Upper lobe of left lung (tissue), 6 donors: ENCODE measurements at regions not wholly inside any gene's neighbourhood (a gene's known extent, or its start where the extent isn't known, plus 50 kb on each side); places are given as distances from the start of the nearest gene placed in this dataset.

Source experiments
- ATAC-seq, 2 donors: fragments of 200-7000 bp; cut with Tn5 transposase; one replicate each; pipeline ENCODE4 v1.9.1; 2022; ENCODE audit warnings: mild to moderate bottlenecking in 2 of 2, moderate library complexity in 2 of 2; ENCODE audit not compliant: low FRiP score in 2 of 2
- DNase-seq, 2 donors: peaks; one replicate each; pipeline ENCODE4 v3.0.0-alpha.2; 2019 to 2020
- H3K27ac ChIP-seq, 4 donors: fragments of 200-600 bp; sonication (generic); one replicate each; pipeline ENCODE4 v1.5.1; 2016 to 2019
- H3K27me3 ChIP-seq, 4 donors: fragments of 200-600 bp; sonication (generic); one replicate each; pipeline ENCODE4 v1.5.1; 2017 to 2019
- H3K36me3 ChIP-seq, 4 donors: fragments of 200-600 bp; sonication (generic); one replicate each; pipeline ENCODE4 v1.5.1; 2016 to 2019
- H3K4me1 ChIP-seq, 4 donors: fragments of 200-600 bp; sonication (generic); one replicate each; pipeline ENCODE4 v1.5.1; 2018 to 2019
- H3K4me3 ChIP-seq, 4 donors: fragments of 200-600 bp; sonication (generic); one replicate each; pipeline ENCODE4 v1.5.1; 2017 to 2019; ENCODE audit warnings: mild to moderate bottlenecking in 2 of 4, moderate library complexity in 1 of 4
- H3K9me3 ChIP-seq, 4 donors: fragments of 200-600 bp; sonication (generic); one replicate each; pipeline ENCODE4 v1.5.1; 2018 to 2019
- EP300 ChIP-seq, 4 donors: sonication (generic); formaldehyde crosslinking; IDR thresholded peaks; one replicate each; pipeline ENCODE4 v1.5.1; 2017; ENCODE audit warnings: antibody characterized with exemption in 4 of 4, control low read depth in 2 of 4
- POLR2A ChIP-seq, 4 donors: fragments of 450-650 bp; IDR thresholded peaks; one replicate each; pipeline ENCODE4 v1.5.1; 2016 to 2017; ENCODE audit warnings: antibody characterized with exemption in 4 of 4, mild to moderate bottlenecking in 2 of 4
- POLR2AphosphoS5 ChIP-seq, 2 donors: sonication (generic); formaldehyde crosslinking; IDR thresholded peaks; one replicate each; pipeline ENCODE4 v1.5.1; 2017; ENCODE audit warnings: antibody characterized with exemption in 2 of 2
- WGBS, 2 donors: methylation state at CpG; one replicate each; pipeline ENCODE4 v1.1.5; 2017 to 2018; 5-methylcytosine and 5-hydroxymethylcytosine counted together
- TF ChIP-seq, protein P1 (sequence below), 6 experiments: fragments of 450-650 bp in 4 of 6; fragments of 200-600 bp in 2 of 6; sonication (generic) in 2 of 6; IDR thresholded peaks; one replicate each; pipeline ENCODE4 v1.5.1; 2016 to 2019; ENCODE audit warnings: antibody characterized with exemption in 6 of 6
- donor health status: DM: no; HTN: no; CAD: no; lungs with moderate emphysema.
- donor health status: DM: no; HTN: yes; CAD: no; lungs with severe emphysema.

DNA sequence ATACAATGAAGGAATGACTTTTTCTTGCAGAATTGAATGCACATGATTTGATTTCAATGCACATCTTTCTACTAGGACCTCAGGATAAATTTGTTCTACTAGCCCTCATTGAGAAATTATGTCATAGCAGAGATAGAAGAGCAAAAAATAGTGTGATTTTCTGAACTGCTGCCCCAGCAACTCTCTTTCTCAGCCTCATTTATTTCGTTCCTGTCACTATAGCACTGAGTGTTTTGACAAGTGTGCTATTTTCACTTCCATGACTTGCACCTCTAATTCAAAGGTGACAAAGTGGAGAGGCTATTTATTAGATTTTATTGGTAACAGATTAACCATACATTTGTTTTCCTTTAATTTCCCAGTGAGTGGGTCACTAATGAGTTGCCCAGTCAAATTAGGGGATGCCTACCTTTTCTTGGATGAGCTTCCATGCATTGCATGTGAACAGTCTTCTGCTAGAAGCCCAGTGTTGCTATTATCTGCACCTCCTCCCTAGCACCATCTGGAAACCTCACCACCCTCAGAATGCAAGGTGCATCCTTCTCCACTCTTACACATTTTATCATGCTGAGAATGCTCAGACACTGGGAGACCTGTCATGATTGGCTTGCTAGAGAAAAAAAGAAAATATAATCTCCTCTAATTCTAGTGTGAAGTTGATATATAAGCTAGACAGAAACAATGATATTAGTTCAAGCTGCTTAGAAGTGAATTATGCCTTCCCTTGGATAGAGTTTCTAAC is 119.6 kb upstream of the CTTNBP2 start:
- TF ChIP-seq EP300 (IDR thresholded peaks at IDR 0.05) = no peak
- TF ChIP-seq, protein P1, sequence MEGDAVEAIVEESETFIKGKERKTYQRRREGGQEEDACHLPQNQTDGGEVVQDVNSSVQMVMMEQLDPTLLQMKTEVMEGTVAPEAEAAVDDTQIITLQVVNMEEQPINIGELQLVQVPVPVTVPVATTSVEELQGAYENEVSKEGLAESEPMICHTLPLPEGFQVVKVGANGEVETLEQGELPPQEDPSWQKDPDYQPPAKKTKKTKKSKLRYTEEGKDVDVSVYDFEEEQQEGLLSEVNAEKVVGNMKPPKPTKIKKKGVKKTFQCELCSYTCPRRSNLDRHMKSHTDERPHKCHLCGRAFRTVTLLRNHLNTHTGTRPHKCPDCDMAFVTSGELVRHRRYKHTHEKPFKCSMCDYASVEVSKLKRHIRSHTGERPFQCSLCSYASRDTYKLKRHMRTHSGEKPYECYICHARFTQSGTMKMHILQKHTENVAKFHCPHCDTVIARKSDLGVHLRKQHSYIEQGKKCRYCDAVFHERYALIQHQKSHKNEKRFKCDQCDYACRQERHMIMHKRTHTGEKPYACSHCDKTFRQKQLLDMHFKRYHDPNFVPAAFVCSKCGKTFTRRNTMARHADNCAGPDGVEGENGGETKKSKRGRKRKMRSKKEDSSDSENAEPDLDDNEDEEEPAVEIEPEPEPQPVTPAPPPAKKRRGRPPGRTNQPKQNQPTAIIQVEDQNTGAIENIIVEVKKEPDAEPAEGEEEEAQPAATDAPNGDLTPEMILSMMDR (IDR thresholded peaks at IDR 0.05) = no peak
- H3K4me3 ChIP-seq = no peak overlapping the region
- ATAC-seq = no peak
- H3K27me3 ChIP-seq = no peaks in the 10 kb centered on the region
- no peak for DNase-seq
- no peak overlapping the region for H3K27ac ChIP-seq
- no peaks in the 10 kb centered on the region for H3K9me3 ChIP-seq
- 91% methylated on average over 1 of the region's 1 CpG for WGBS, 2 donors
- no peaks in the 10 kb centered on the region for H3K4me1 ChIP-seq
- H3K36me3 ChIP-seq = no peaks in the 10 kb centered on the region

DNA sequence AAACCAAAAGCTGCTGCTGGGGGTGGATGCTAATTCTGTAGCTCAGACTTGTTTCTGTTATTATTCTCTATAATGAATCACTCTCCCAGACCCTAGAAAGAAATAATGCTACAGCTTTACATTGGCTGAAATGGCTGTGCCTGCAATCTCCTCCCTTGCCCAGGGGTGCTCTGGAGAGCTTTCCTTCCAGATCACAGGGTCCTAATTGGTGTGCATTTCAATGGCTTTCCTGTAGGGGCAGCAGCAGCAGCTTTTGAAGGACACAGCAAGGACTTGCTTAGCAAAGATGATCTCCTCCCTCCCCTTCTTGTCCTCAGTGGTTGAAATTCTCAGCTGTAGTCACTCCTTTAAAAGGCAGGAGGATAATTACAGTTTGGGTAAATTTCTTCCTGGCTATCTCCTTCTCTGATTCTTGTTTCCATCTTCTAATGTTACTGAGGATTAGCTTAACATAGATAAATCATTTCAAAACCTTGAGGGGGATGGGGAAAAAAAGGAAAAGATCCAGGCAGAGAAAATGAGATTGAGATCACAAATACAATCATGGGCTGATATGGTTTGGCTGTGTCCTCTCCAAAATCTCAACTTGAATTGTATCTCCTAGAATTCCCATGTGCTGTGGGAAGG is 120.2 kb upstream of the CTTNBP2 start:
- H3K4me3 ChIP-seq = no peak overlapping the region
- peak in 1 of 2 donors; percentile 32 for ATAC-seq
- TF ChIP-seq POLR2AphosphoS5 (IDR thresholded peaks at IDR 0.05) (no peak), EP300 (IDR thresholded peaks at IDR 0.05) (no peak)
- TF ChIP-seq, protein P1 (IDR thresholded peaks at IDR 0.05) = peak in 3 of 6 experiments; percentile 21 to 44 (median 34)
- H3K9me3 ChIP-seq = no peaks in the 10 kb centered on the region
- H3K36me3 ChIP-seq = no peaks in the 10 kb centered on the region
- H3K27ac ChIP-seq = no peak overlapping the region
- DNase-seq = no peak
- no peaks in the 10 kb centered on the region for H3K4me1 ChIP-seq
- H3K27me3 ChIP-seq = no peaks in the 10 kb centered on the region

DNA sequence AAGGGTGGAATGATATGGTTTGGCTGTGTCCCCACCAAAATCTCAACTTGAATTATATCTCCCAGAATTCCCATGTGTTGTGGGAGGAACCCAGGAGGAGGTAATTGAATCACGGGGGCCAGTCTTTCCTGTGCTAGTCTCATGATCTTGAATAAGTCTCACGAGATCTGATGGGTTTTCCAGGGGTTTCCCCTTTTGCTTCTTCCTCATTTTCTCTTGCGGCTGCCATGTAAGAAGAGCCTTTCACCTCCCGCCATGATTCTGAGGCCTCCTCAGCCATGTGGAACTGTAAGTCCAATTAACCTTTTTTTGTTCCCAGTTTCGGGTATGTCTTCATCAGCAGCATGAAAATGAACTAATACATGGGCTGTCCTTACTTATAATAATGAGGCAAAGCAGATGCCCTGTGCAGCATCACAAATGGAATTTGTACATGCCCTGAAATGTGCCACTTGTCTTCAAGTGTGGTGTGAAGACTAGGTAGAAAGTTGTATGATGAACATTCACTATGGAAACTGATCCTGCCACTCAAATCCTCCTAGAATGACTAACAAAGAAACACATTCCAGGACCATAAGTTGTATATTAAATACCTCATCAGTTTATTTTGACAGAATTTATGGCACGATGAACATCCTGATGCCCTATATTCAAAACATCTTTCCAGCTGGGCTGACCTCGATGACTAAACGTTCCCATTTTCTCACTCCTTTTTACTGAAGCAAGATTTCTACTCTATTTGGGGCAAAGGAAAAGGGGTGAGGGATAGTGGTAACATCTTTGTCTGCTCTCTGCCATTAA is 122.8 kb upstream of the CTTNBP2 start:
- Histone ChIP-seq H3K4me3 (no peak overlapping the region), H3K4me1 (no peaks in the 10 kb centered on the region), H3K9me3 (no peaks in the 10 kb centered on the region), H3K36me3 (no peaks in the 10 kb centered on the region), H3K27me3 (no peaks in the 10 kb centered on the region), H3K27ac (no peak overlapping the region)
- no peak for ATAC-seq
- WGBS, 2 donors = 85% methylated on average over 8 of the region's 8 CpGs
- no peak for DNase-seq
- TF ChIP-seq EP300 (IDR thresholded peaks at IDR 0.05) (no peak), POLR2A (IDR thresholded peaks at IDR 0.05) (no peak), POLR2AphosphoS5 (IDR thresholded peaks at IDR 0.05) (no peak)
- TF ChIP-seq, protein P1 (IDR thresholded peaks at IDR 0.05) = no peak

DNA sequence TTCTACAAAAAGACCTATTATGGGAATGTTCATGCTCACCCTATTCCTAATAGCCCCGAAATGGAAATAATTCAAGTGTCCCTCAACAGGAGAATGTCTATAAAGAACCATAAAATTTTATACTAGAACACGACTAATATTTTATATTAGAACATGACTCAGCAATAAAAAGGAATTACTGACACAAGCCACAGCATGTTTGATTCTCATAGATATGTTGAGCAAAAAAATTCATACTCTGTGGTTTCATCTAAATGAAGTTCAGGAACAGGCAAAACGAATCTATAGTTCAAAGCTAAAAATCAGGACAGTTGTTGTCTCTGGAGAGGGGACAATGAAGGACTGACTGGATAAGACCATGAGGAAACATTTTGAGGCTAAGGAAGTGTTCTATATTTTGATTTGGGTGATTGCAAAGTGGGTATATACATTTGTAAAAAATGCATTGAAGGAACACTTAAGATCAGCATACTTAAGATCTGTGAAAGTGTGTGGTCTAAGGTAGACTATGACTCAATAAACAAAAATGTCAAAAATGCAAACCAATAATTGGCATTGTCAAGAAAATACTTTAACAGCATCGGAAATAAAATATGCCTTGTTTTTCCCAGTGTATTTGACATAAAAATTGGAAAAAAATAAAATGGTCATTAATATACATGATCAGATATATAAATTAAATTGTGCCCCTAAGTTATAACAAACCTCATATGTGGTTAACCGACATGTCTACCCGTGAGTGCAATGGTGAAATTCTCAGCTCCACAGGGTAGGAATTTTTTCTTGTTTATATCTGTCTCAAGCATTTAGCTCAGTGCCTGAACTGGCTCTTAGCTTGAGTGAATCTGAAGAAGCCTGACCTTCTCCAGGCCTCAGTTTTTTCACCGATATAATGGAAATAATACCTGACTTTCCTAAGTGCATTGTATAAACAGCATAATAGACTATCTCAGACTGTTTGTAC is 124.9 kb upstream of the CTTNBP2 start:
- Histone ChIP-seq H3K4me1 (no peaks in the 10 kb centered on the region), H3K9me3 (no peaks in the 10 kb centered on the region), H3K4me3 (no peak overlapping the region), H3K27me3 (no peaks in the 10 kb centered on the region), H3K27ac (no peak overlapping the region), H3K36me3 (no peaks in the 10 kb centered on the region)
- no peak for DNase-seq
- no peak for ATAC-seq
- 67 to 69% methylated on average over 7 of the region's 7 CpGs for WGBS, 2 donors
- TF ChIP-seq EP300 (IDR thresholded peaks at IDR 0.05) (no peak), POLR2A (IDR thresholded peaks at IDR 0.05) (no peak)
- TF ChIP-seq, protein P1 (IDR thresholded peaks at IDR 0.05) = no peak
